LNCaP clone FGC (cell line): ENCODE measurements at regions not wholly inside any gene's neighbourhood (a gene's known extent, or its start where the extent isn't known, plus 50 kb on each side); places are given as distances from the start of the nearest gene placed in this dataset.

Experiments used
- DNase-seq: peaks from one replicate; pipeline ENCODE4 v3.0.0-alpha.2; 2011; ENCODE audit warnings: low read depth
- H3K4me3 ChIP-seq: 2 replicates; pipeline ENCODE4 v1.5.1; 2011; ENCODE audit warnings: mild to moderate bottlenecking, low read depth, low read length, control low read depth
- TF ChIP-seq, protein P1 (sequence below): IDR thresholded peaks from 2 replicates; pipeline ENCODE4 v1.5.1; 2012; ENCODE audit warnings: mild to moderate bottlenecking; ENCODE audit not compliant: control insufficient read depth, insufficient read depth; ENCODE audit errors: extremely low read depth

GRCh38 chr18:11296946-11297345 is 147.6 kb upstream of the PIEZO2 start:
- TF ChIP-seq, protein P1, sequence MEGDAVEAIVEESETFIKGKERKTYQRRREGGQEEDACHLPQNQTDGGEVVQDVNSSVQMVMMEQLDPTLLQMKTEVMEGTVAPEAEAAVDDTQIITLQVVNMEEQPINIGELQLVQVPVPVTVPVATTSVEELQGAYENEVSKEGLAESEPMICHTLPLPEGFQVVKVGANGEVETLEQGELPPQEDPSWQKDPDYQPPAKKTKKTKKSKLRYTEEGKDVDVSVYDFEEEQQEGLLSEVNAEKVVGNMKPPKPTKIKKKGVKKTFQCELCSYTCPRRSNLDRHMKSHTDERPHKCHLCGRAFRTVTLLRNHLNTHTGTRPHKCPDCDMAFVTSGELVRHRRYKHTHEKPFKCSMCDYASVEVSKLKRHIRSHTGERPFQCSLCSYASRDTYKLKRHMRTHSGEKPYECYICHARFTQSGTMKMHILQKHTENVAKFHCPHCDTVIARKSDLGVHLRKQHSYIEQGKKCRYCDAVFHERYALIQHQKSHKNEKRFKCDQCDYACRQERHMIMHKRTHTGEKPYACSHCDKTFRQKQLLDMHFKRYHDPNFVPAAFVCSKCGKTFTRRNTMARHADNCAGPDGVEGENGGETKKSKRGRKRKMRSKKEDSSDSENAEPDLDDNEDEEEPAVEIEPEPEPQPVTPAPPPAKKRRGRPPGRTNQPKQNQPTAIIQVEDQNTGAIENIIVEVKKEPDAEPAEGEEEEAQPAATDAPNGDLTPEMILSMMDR, result no peak

GRCh38 chr18:11293794-11294193 is 144.4 kb upstream of the PIEZO2 start:
- no peak for DNase-seq
- TF ChIP-seq, protein P1, result no peak

More at GRCh38 chr18:11296946-11297345, 147.6 kb upstream of the PIEZO2 start:
- H3K4me3 ChIP-seq, result no peak overlapping the region
- DNase-seq, result no peak

GRCh38 chr18:11290786-11291185 is 141.4 kb upstream of the PIEZO2 start:
- DNase-seq, result no peak
- H3K4me3 ChIP-seq, result no peak overlapping the region
- TF ChIP-seq, protein P1, result no peak

More at GRCh38 chr18:11293794-11294193, 144.4 kb upstream of the PIEZO2 start:
- no peak overlapping the region for H3K4me3 ChIP-seq

GRCh38 chr18:11289248-11289647 is 139.9 kb upstream of the PIEZO2 start:
- no peak for DNase-seq
- TF ChIP-seq, protein P1, result no peak
- no peak overlapping the region for H3K4me3 ChIP-seq

DNA sequence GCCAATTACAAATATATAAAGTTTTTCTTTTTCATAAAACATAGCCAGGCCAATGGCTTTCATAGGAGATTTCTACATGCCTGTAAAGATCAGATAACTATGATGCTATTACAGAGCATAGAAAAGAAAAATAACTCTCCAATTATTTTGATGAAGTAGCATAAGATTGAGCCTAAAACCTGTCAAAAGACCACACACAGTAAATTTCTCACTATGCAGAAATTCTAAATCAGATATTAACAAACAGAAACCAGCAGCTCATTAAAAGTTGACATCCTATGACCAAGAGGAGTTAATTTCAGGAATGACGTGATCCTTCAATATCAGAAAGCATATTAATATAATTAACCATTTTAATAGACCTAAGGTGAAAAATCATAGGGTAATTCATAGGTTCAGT is 139.0 kb upstream of the PIEZO2 start:
- no peak for DNase-seq
- TF ChIP-seq, protein P1, result no peak
- H3K4me3 ChIP-seq, result no peak overlapping the region

GRCh38 chr18:11286431-11286830 is 137.1 kb upstream of the PIEZO2 start:
- TF ChIP-seq, protein P1, result no peak
- no peak for DNase-seq
- no peak overlapping the region for H3K4me3 ChIP-seq

DNA sequence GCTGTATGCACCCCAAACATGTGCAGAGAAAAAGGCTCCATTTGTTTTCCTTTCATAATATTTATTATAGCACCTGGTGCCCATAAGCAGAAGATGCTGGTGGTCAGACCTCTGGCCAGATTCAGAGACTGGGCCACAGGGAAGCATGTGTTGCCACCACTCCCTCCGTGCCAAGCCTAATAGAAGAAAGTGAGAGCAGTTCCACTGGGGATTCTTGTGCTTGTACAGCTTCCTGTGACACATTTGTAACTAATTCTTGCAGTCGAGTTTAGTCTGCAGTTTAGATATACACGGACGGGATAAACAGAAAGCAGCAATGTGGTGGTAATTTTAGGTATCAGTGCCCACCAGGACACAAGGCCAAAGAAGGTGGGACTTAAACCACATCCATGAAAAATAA is 135.4 kb upstream of the PIEZO2 start:
- no peak overlapping the region for H3K4me3 ChIP-seq
- no peak for DNase-seq
- TF ChIP-seq, protein P1, result no peak
